ENCODE measurements at regions not wholly inside any gene's neighbourhood (a gene's known extent, or its start where the extent isn't known, plus 50 kb on each side); places are given as distances from the start of the nearest gene placed in this dataset.

- no peaks in the 10 kb centered on the region for H3K27me3 ChIP-seq
- no peaks in the 10 kb centered on the region for H3K9me3 ChIP-seq
- intact Hi-C loops (cut with DNase I; ENCODE audit: low total_unique reads): no loop called here
- TF ChIP-seq POLR2A (IDR thresholded peaks at IDR 0.05) (no peak), POLR2AphosphoS5 (IDR thresholded peaks at IDR 0.05) (no peak)
- TF ChIP-seq, protein P1, sequence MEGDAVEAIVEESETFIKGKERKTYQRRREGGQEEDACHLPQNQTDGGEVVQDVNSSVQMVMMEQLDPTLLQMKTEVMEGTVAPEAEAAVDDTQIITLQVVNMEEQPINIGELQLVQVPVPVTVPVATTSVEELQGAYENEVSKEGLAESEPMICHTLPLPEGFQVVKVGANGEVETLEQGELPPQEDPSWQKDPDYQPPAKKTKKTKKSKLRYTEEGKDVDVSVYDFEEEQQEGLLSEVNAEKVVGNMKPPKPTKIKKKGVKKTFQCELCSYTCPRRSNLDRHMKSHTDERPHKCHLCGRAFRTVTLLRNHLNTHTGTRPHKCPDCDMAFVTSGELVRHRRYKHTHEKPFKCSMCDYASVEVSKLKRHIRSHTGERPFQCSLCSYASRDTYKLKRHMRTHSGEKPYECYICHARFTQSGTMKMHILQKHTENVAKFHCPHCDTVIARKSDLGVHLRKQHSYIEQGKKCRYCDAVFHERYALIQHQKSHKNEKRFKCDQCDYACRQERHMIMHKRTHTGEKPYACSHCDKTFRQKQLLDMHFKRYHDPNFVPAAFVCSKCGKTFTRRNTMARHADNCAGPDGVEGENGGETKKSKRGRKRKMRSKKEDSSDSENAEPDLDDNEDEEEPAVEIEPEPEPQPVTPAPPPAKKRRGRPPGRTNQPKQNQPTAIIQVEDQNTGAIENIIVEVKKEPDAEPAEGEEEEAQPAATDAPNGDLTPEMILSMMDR (IDR thresholded peaks at IDR 0.05): no peak
- peak overlapping the region; percentile 54 to 61 for H3K27ac ChIP-seq
- no peak for DNase-seq (ENCODE audit: low spot score in 2 of 2)
- H3K36me3 ChIP-seq: no peaks in the 10 kb centered on the region
- H3K4me1 ChIP-seq: no peaks in the 10 kb centered on the region
- H3K4me3 ChIP-seq: no peak overlapping the region
These were observed 200.2 kb upstream of the NUDT4 start for GRCh38 chr12:93177208-93178153.

- no peak overlapping the region for H3K27ac ChIP-seq
- intact Hi-C loops (cut with DNase I; ENCODE audit: low total_unique reads): no loop called here
- no peak overlapping the region for H3K4me3 ChIP-seq
- H3K36me3 ChIP-seq: no peaks in the 10 kb centered on the region
- no peaks in the 10 kb centered on the region for H3K27me3 ChIP-seq
- H3K9me3 ChIP-seq: no peaks in the 10 kb centered on the region
- no peak for DNase-seq (ENCODE audit: low spot score in 2 of 2)
- no peaks in the 10 kb centered on the region for H3K4me1 ChIP-seq
- TF ChIP-seq, protein P1 (IDR thresholded peaks at IDR 0.05): no peak
- TF ChIP-seq POLR2A (IDR thresholded peaks at IDR 0.05) (no peak), POLR2AphosphoS5 (IDR thresholded peaks at IDR 0.05) (no peak)
These were observed 199.4 kb upstream of the NUDT4 start for GRCh38 chr12:93178154-93178878.

DNA sequence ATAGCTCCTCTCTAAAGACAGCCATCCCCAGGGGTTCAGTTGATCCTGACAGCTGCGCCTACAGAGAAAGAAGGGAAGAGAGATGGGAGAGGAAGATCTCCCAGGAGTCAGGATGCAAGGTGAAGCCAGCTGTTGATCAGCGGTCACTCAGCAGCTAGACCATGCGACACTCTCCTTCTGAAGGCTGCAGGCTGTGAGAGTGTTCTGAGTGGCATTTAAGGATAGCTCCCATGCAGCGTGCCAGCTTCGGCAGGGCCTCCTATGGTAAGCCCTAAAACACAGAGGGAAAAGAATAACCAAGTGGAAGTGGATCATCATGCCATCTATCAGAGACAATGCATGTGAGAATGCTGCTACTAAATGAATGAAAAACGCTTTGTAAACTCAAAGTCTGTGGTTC, 197.9 kb upstream of the NUDT4 start:
- no peaks in the 10 kb centered on the region for H3K27me3 ChIP-seq
- TF ChIP-seq, protein P1 (IDR thresholded peaks at IDR 0.05): no peak
- TF ChIP-seq POLR2AphosphoS5 (IDR thresholded peaks at IDR 0.05): no peak
- TF ChIP-seq POLR2A (IDR thresholded peaks at IDR 0.05): no peak
- H3K27ac ChIP-seq: no peak overlapping the region
- no peak for DNase-seq (ENCODE audit: low spot score in 2 of 2)
- no peaks in the 10 kb centered on the region for H3K9me3 ChIP-seq
- no peaks in the 10 kb centered on the region for H3K4me1 ChIP-seq
- H3K4me3 ChIP-seq: no peak overlapping the region
- H3K36me3 ChIP-seq: no peaks in the 10 kb centered on the region
- intact Hi-C loops (cut with DNase I; ENCODE audit: low total_unique reads): no loop called here

- intact Hi-C loops (cut with DNase I; ENCODE audit: low total_unique reads): no loop called here
- no peaks in the 10 kb centered on the region for H3K4me1 ChIP-seq
These were observed 197.2 kb upstream of the NUDT4 start for GRCh38 chr12:93180566-93180965.

DNA sequence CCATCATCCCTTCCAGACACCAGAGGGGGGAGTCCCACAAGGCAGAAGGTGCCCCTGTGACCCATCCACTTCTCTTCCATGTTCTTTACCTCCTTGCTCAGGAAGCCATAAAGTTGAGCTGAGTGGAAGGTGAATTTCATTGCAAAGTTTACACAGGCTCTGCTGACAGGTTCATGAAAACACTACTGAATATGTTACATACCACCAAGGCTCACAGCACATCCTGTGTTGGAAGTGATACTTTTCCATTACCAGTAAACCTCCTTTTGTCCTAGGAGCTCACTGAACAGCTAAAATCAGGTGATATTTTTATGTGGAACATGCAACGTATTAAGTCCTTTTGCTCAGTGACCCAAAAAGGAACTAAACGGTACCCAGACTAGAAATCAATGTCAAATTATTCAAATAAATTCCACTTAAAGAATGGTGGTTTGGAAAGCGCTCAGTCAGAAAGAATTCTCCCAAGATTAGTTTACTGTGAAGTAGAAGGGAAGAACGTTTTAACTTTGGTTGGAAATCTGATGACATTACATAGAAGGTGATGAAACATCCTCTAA, 196.2 kb upstream of the NUDT4 start:
- Histone ChIP-seq H3K4me3 (no peak overlapping the region), H3K27ac (no peak overlapping the region), H3K27me3 (no peaks in the 10 kb centered on the region), H3K9me3 (no peaks in the 10 kb centered on the region), H3K36me3 (no peaks in the 10 kb centered on the region), H3K4me1 (no peaks in the 10 kb centered on the region)
- TF ChIP-seq POLR2A (IDR thresholded peaks at IDR 0.05) (no peak), POLR2AphosphoS5 (IDR thresholded peaks at IDR 0.05) (no peak)
- TF ChIP-seq, protein P1 (IDR thresholded peaks at IDR 0.05): no peak
- no peak for DNase-seq (ENCODE audit: low spot score in 2 of 2)
- intact Hi-C loops (cut with DNase I; ENCODE audit: low total_unique reads): no loop called here

More at GRCh38 chr12:93180566-93180965, 197.2 kb upstream of the NUDT4 start:
- Histone ChIP-seq H3K9me3 (no peaks in the 10 kb centered on the region), H3K27ac (no peak overlapping the region), H3K4me3 (no peak overlapping the region), H3K36me3 (no peaks in the 10 kb centered on the region), H3K27me3 (no peaks in the 10 kb centered on the region)
- DNase-seq (ENCODE audit: low spot score in 2 of 2): no peak
- TF ChIP-seq POLR2AphosphoS5 (IDR thresholded peaks at IDR 0.05) (no peak), POLR2A (IDR thresholded peaks at IDR 0.05) (no peak)

Measured in breast epithelium (tissue), 4 donors.